Ascending aorta (tissue), 2 donors: ENCODE measurements at regions not wholly inside any gene's neighbourhood (a gene's known extent, or its start where the extent isn't known, plus 50 kb on each side); places are given as distances from the start of the nearest gene placed in this dataset.
A peak's percentile ranks its signal among the peaks of the same experiment; 100 is the strongest.

ENCODE experiments used
- DNase-seq, 2 donors: peaks; one replicate each; pipeline ENCODE4 v3.0.0-alpha.2; 2019; ENCODE audit warnings: low spot score in 2 of 2
- H3K27ac ChIP-seq, 2 donors: fragments of 200-600 bp; sonication (generic); one replicate each; pipeline ENCODE4 v1.5.1; 2016 to 2017; ENCODE audit warnings: mild to moderate bottlenecking in 1 of 2
- H3K27me3 ChIP-seq: fragments of 200-600 bp; sonication (generic); one replicate; pipeline ENCODE4 v1.5.1; 2017
- H3K36me3 ChIP-seq, 2 donors: fragments of 200-600 bp; sonication (generic); one replicate each; pipeline ENCODE4 v1.5.1; 2016
- H3K4me1 ChIP-seq, 2 donors: fragments of 200-600 bp; sonication (generic); one replicate each; pipeline ENCODE4 v1.5.1; 2016 to 2017; ENCODE audit warnings: mild to moderate bottlenecking in 1 of 2
- H3K4me3 ChIP-seq, 2 donors: fragments of 200-600 bp; sonication (generic); one replicate each; pipeline ENCODE4 v1.5.1; 2016 to 2017; ENCODE audit warnings: mild to moderate bottlenecking in 1 of 2
- H3K9me3 ChIP-seq, 2 donors: fragments of 200-600 bp; sonication (generic); one replicate each; pipeline ENCODE4 v1.5.1; 2016
- CTCF ChIP-seq, 3 experiments: fragments of 200-600 bp in 2 of 3; fragments of 450-650 bp in 1 of 3; sonication (generic) in 2 of 3; IDR thresholded peaks; one replicate each; pipeline ENCODE4 v1.5.1; 2016 to 2019; ENCODE audit warnings: antibody characterized with exemption in 3 of 3, mild to moderate bottlenecking in 1 of 3, moderate library complexity in 1 of 3
- intact Hi-C: fragments of 100-400 bp; cut with DNase I; formaldehyde crosslinking; loops from one replicate; pipeline ENCODE4 v1.15.1; 2023

GRCh38 chr5:56490971-56491468 lies 257.9 kb upstream of the ANKRD55 start:
- Histone ChIP-seq H3K9me3 (no peaks in the 10 kb centered on the region), H3K4me3 (no peak overlapping the region), H3K36me3 (no peaks in the 10 kb centered on the region), H3K27ac (no peak overlapping the region), H3K27me3 (no peaks in the 10 kb centered on the region), H3K4me1 (no peaks in the 10 kb centered on the region)
- DNase-seq: no peak
- intact Hi-C loops: no loop called here
- no peak for TF ChIP-seq CTCF (IDR thresholded peaks at IDR 0.05)

- H3K36me3 ChIP-seq: no peaks in the 10 kb centered on the region
- no peaks in the 10 kb centered on the region for H3K4me1 ChIP-seq
- H3K4me3 ChIP-seq: no peak overlapping the region
- intact Hi-C loops: loop anchor here (10.0 kb wide), 1 partner anchor 134 kb away; no protein-coding TSS in a partner anchor
- no peaks in the 10 kb centered on the region for H3K9me3 ChIP-seq
- no peak for DNase-seq
- no peaks in the 10 kb centered on the region for H3K27me3 ChIP-seq
- no peak overlapping the region for H3K27ac ChIP-seq
- TF ChIP-seq CTCF (IDR thresholded peaks at IDR 0.05): no peak
Measured at GRCh38 chr5:56489272-56489671, 256.1 kb upstream of the ANKRD55 start.

GRCh38 chr5:56487528-56488115 lies 254.5 kb upstream of the ANKRD55 start:
- no peak for TF ChIP-seq CTCF (IDR thresholded peaks at IDR 0.05)
- no peaks in the 10 kb centered on the region for H3K36me3 ChIP-seq
- no peaks in the 10 kb centered on the region for H3K9me3 ChIP-seq
- intact Hi-C loops: loop anchor here (10.0 kb wide), 1 partner anchor 133 kb away; no protein-coding TSS in a partner anchor
- no peaks in the 10 kb centered on the region for H3K4me1 ChIP-seq
- H3K27me3 ChIP-seq: no peaks in the 10 kb centered on the region
- H3K4me3 ChIP-seq: no peak overlapping the region
- no peak overlapping the region for H3K27ac ChIP-seq
- no peak for DNase-seq

- no peak for DNase-seq
- intact Hi-C loops: loop anchor here (5.0 to 10.0 kb wide), 2 partner anchors 128 to 210 kb away; no protein-coding TSS in a partner anchor
- Histone ChIP-seq H3K27me3 (no peaks in the 10 kb centered on the region), H3K36me3 (no peaks in the 10 kb centered on the region), H3K9me3 (no peaks in the 10 kb centered on the region), H3K4me1 (peaks cover 5 to 16% of the 10 kb centered on the region in 2 donors), H3K4me3 (no peak overlapping the region), H3K27ac (no peak overlapping the region)
- TF ChIP-seq CTCF (IDR thresholded peaks at IDR 0.05): no peak
Measured at GRCh38 chr5:56482363-56482762, 249.2 kb upstream of the ANKRD55 start.

GRCh38 chr5:56481428-56482357 lies 248.6 kb upstream of the ANKRD55 start:
- peak overlapping the region; percentile 90 to 97 for H3K27ac ChIP-seq
- TF ChIP-seq CTCF (IDR thresholded peaks at IDR 0.05): peak in 2 of 3 experiments; percentile 13 to 23
- H3K36me3 ChIP-seq: no peaks in the 10 kb centered on the region
- intact Hi-C loops: loop anchor here (2.0 to 10.0 kb wide), 4 partner anchors 23 to 333 kb away; partner anchors contain the start of gene MAP3K1
- H3K9me3 ChIP-seq: no peaks in the 10 kb centered on the region
- peak overlapping the region; percentile 77 to 89 for H3K4me3 ChIP-seq
- no peaks in the 10 kb centered on the region for H3K27me3 ChIP-seq
- DNase-seq: no peak
- H3K4me1 ChIP-seq: peaks cover 5 to 21% of the 10 kb centered on the region in 2 donors
